Liver (tissue), 8 donors: ENCODE measurements at regions not wholly inside any gene's neighbourhood (a gene's known extent, or its start where the extent isn't known, plus 50 kb on each side); places are given as distances from the start of the nearest gene placed in this dataset.

ENCODE experiments used
- DNase-seq: peaks from one replicate; pipeline ENCODE4 v3.0.0-alpha.2; 2017; ENCODE audit warnings: low spot score
- H3K27ac ChIP-seq, 2 donors: one replicate each; pipeline ENCODE4 v1.7.0; 2013; ENCODE audit warnings: inconsistent platforms in 2 of 2, low read length in 2 of 2, control low read depth in 1 of 2, low read depth in 1 of 2, mild to moderate bottlenecking in 1 of 2
- H3K27me3 ChIP-seq, 4 donors: one replicate each; pipeline versions ENCODE4 v1.6.1 to v1.7.0; 2013; ENCODE audit warnings: low read length in 3 of 4, inconsistent platforms in 1 of 4, mild to moderate bottlenecking in 1 of 4, moderate library complexity in 1 of 4; ENCODE audit not compliant: control insufficient read depth in 4 of 4, insufficient read depth in 4 of 4
- H3K36me3 ChIP-seq, 4 donors: one replicate each; pipeline versions ENCODE4 v1.6.1 to v1.7.0; 2013; ENCODE audit warnings: low read length in 3 of 4, mild to moderate bottlenecking in 3 of 4, low read depth in 1 of 4, moderate library complexity in 1 of 4; ENCODE audit not compliant: control insufficient read depth in 4 of 4, insufficient read depth in 3 of 4
- H3K4me1 ChIP-seq, 4 donors: one replicate each; pipeline versions ENCODE4 v1.6.1 to v1.7.0; 2013; ENCODE audit warnings: low read length in 3 of 4, mild to moderate bottlenecking in 3 of 4, moderate library complexity in 1 of 4; ENCODE audit not compliant: control insufficient read depth in 4 of 4, insufficient read depth in 4 of 4
- H3K4me3 ChIP-seq, 3 donors: one replicate each; pipeline versions ENCODE4 v1.6.1 to v1.7.0; 2013; ENCODE audit warnings: low read length in 3 of 3, control low read depth in 1 of 3, low read depth in 1 of 3, mild to moderate bottlenecking in 1 of 3
- H3K9ac ChIP-seq, 2 donors: one replicate each; pipeline ENCODE4 v1.7.0; 2013; ENCODE audit warnings: low read length in 2 of 2, mild to moderate bottlenecking in 2 of 2, moderate library complexity in 2 of 2, control low read depth in 1 of 2, low read depth in 1 of 2
- H3K9me3 ChIP-seq, 4 donors: one replicate each; pipeline versions ENCODE4 v1.6.1 to v1.7.0; 2013; ENCODE audit warnings: low read length in 3 of 4; ENCODE audit not compliant: control insufficient read depth in 4 of 4
- EGR1 ChIP-seq, 2 donors: IDR thresholded peaks; 2 replicates each; pipeline ENCODE4 v1.6.1; 2016 to 2018; ENCODE audit warnings: antibody characterized with exemption in 2 of 2, low read depth in 2 of 2
- FOXA1 ChIP-seq: IDR thresholded peaks from 2 replicates; pipeline ENCODE4 v1.6.1; 2016; ENCODE audit warnings: antibody characterized with exemption
- FOXA2 ChIP-seq: IDR thresholded peaks from 2 replicates; pipeline ENCODE4 v1.6.1; 2016; ENCODE audit warnings: antibody characterized with exemption
- GABPA ChIP-seq, 2 donors: IDR thresholded peaks in 1 of 2; conservative IDR thresholded peaks in 1 of 2; 2 replicates each; pipeline ENCODE4 v1.6.1; 2016; ENCODE audit warnings: antibody characterized with exemption in 2 of 2, mild to moderate bottlenecking in 1 of 2, moderate library complexity in 1 of 2
- HNF4A ChIP-seq, 2 donors: conservative IDR thresholded peaks; 2 replicates each; pipeline ENCODE4 v1.6.1; 2016; ENCODE audit warnings: antibody characterized with exemption in 2 of 2, mild to moderate bottlenecking in 2 of 2
- HNF4G ChIP-seq: IDR thresholded peaks from 2 replicates; pipeline ENCODE4 v1.6.1; 2016; ENCODE audit warnings: antibody characterized with exemption
- JUND ChIP-seq, 2 donors: IDR thresholded peaks; 2 replicates each; pipeline ENCODE4 v1.6.1; 2016; ENCODE audit warnings: antibody characterized with exemption in 2 of 2
- NR2F2 ChIP-seq: IDR thresholded peaks from 2 replicates; pipeline ENCODE4 v1.6.1; 2016; ENCODE audit warnings: antibody characterized with exemption
- RAD21 ChIP-seq, 2 donors: IDR thresholded peaks; 2 replicates each; pipeline ENCODE4 v1.6.1; 2016; ENCODE audit warnings: antibody characterized with exemption in 2 of 2, mild to moderate bottlenecking in 2 of 2
- RXRA ChIP-seq, 2 donors: IDR thresholded peaks; 2 replicates each; pipeline ENCODE4 v1.6.1; 2017 to 2018; ENCODE audit warnings: antibody characterized with exemption in 2 of 2, mild to moderate bottlenecking in 1 of 2
- SP1 ChIP-seq: IDR thresholded peaks from 2 replicates; pipeline ENCODE4 v1.6.1; 2018; ENCODE audit warnings: antibody characterized with exemption, mild to moderate bottlenecking
- TAF1 ChIP-seq: conservative IDR thresholded peaks from 2 replicates; pipeline ENCODE4 v1.6.1; 2016; ENCODE audit warnings: antibody characterized with exemption, mild to moderate bottlenecking
- YY1 ChIP-seq: IDR thresholded peaks from 2 replicates; pipeline ENCODE4 v1.6.1; 2016; ENCODE audit warnings: antibody characterized with exemption, mild to moderate bottlenecking
- WGBS: extraction: QIAGEN DNeasy Blood & Tissue Kit; methylation state at CpG from one replicate; pipeline ENCODE4 v1.1.7; 2013; 5-methylcytosine and 5-hydroxymethylcytosine counted together
- TF ChIP-seq, protein P1 (sequence below): fragments of 150-350 bp; IDR thresholded peaks from 2 replicates; pipeline ENCODE4 v1.5.1; 2017; ENCODE audit warnings: improper control_type of control experiment, low read depth, low read length; ENCODE audit not compliant: missing input control
- TF ChIP-seq, protein P2 (sequence below): IDR thresholded peaks from 2 replicates; pipeline ENCODE4 v1.6.1; 2016; ENCODE audit warnings: antibody characterized with exemption, mild to moderate bottlenecking
- TF ChIP-seq, protein P3 (sequence below): IDR thresholded peaks from 2 replicates; pipeline ENCODE4 v1.6.1; 2016; ENCODE audit warnings: antibody characterized with exemption
- TF ChIP-seq, protein P4 (sequence below): IDR thresholded peaks from 2 replicates; pipeline ENCODE4 v1.6.1; 2016; ENCODE audit warnings: antibody characterized with exemption
- TF ChIP-seq, protein P5 (sequence below): IDR thresholded peaks from 2 replicates; pipeline ENCODE4 v1.6.1; 2016; ENCODE audit warnings: antibody characterized with exemption
- donor health status: healthy.
- donor health status: healthy.
- donor health status: healthy.
- donor health status: healthy.
- donor health status: healthy.

DNA sequence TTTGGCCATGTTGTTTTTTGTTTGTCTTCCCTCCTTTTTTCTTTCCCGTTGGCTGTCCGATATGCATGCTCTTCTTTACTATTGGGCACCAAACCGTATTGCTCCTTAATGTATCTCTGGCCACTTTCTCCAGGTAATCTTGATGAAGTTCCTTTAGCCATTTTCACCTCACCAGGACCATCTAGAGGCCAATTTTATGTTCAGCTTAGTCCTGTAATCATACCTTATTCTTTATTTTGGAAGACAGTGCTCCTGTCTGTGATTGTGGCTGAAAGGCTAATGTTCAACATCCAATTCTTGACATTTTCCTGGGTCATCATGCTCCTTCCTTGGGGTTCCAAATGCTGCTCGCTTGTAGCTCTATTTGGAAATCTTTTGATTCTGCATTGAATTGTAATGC lies 169.5 kb downstream of the S1PR1 start:
- Histone ChIP-seq H3K4me3 (no peak overlapping the region), H3K9me3 (no peaks in the 10 kb centered on the region), H3K9ac (no peak overlapping the region), H3K27me3 (no peaks in the 10 kb centered on the region), H3K36me3 (no peaks in the 10 kb centered on the region), H3K27ac (no peak overlapping the region), H3K4me1 (no peaks in the 10 kb centered on the region)
- WGBS = 89% methylated on average over 4 of the region's 4 CpGs
- TF ChIP-seq, protein P1, sequence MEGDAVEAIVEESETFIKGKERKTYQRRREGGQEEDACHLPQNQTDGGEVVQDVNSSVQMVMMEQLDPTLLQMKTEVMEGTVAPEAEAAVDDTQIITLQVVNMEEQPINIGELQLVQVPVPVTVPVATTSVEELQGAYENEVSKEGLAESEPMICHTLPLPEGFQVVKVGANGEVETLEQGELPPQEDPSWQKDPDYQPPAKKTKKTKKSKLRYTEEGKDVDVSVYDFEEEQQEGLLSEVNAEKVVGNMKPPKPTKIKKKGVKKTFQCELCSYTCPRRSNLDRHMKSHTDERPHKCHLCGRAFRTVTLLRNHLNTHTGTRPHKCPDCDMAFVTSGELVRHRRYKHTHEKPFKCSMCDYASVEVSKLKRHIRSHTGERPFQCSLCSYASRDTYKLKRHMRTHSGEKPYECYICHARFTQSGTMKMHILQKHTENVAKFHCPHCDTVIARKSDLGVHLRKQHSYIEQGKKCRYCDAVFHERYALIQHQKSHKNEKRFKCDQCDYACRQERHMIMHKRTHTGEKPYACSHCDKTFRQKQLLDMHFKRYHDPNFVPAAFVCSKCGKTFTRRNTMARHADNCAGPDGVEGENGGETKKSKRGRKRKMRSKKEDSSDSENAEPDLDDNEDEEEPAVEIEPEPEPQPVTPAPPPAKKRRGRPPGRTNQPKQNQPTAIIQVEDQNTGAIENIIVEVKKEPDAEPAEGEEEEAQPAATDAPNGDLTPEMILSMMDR = no peak
- no peak for DNase-seq

DNA sequence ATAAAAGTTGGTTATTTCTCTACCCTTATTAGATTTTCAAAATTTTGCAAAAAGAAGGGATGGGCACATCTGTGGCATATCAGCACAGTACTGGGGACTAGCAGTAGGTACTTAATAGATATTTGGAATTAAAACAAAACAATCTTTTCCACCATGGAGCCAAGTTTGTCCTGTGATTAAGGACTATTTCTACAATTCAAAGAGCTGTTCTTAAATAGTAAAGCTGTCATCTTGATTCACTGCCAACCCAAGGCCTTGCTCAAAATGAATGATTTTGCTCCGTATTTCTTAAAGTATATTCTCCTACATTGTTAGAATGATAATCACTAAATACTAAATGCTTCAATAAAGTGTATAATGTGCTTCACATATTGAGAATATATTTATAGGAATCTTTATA lies 169.9 kb downstream of the S1PR1 start:
- Histone ChIP-seq H3K4me3 (no peak overlapping the region), H3K36me3 (no peaks in the 10 kb centered on the region), H3K27me3 (no peaks in the 10 kb centered on the region), H3K9ac (no peak overlapping the region), H3K4me1 (no peaks in the 10 kb centered on the region), H3K27ac (no peak overlapping the region), H3K9me3 (no peaks in the 10 kb centered on the region)
- TF ChIP-seq NR2F2 (no peak), GABPA (IDR thresholded peaks at IDR 0.05 in 1 of 2, conservative IDR thresholded peaks at IDR 0.05 in 1 of 2) (no peak), YY1 (no peak), SP1 (no peak), FOXA2 (no peak), TAF1 (no peak), FOXA1 (no peak), JUND (IDR thresholded peaks at IDR 0.05) (no peak), RXRA (IDR thresholded peaks at IDR 0.05) (no peak), HNF4G (no peak), EGR1 (IDR thresholded peaks at IDR 0.05; ENCODE audit: low read depth in 2 of 2) (no peak), RAD21 (IDR thresholded peaks at IDR 0.05) (no peak), HNF4A (conservative IDR thresholded peaks at IDR 0.05) (no peak)
- TF ChIP-seq, protein P2, sequence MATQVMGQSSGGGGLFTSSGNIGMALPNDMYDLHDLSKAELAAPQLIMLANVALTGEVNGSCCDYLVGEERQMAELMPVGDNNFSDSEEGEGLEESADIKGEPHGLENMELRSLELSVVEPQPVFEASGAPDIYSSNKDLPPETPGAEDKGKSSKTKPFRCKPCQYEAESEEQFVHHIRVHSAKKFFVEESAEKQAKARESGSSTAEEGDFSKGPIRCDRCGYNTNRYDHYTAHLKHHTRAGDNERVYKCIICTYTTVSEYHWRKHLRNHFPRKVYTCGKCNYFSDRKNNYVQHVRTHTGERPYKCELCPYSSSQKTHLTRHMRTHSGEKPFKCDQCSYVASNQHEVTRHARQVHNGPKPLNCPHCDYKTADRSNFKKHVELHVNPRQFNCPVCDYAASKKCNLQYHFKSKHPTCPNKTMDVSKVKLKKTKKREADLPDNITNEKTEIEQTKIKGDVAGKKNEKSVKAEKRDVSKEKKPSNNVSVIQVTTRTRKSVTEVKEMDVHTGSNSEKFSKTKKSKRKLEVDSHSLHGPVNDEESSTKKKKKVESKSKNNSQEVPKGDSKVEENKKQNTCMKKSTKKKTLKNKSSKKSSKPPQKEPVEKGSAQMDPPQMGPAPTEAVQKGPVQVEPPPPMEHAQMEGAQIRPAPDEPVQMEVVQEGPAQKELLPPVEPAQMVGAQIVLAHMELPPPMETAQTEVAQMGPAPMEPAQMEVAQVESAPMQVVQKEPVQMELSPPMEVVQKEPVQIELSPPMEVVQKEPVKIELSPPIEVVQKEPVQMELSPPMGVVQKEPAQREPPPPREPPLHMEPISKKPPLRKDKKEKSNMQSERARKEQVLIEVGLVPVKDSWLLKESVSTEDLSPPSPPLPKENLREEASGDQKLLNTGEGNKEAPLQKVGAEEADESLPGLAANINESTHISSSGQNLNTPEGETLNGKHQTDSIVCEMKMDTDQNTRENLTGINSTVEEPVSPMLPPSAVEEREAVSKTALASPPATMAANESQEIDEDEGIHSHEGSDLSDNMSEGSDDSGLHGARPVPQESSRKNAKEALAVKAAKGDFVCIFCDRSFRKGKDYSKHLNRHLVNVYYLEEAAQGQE = no peak
- TF ChIP-seq, protein P1 = no peak
- TF ChIP-seq, protein P3, sequence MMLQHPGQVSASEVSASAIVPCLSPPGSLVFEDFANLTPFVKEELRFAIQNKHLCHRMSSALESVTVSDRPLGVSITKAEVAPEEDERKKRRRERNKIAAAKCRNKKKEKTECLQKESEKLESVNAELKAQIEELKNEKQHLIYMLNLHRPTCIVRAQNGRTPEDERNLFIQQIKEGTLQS = no peak
- TF ChIP-seq, protein P4, sequence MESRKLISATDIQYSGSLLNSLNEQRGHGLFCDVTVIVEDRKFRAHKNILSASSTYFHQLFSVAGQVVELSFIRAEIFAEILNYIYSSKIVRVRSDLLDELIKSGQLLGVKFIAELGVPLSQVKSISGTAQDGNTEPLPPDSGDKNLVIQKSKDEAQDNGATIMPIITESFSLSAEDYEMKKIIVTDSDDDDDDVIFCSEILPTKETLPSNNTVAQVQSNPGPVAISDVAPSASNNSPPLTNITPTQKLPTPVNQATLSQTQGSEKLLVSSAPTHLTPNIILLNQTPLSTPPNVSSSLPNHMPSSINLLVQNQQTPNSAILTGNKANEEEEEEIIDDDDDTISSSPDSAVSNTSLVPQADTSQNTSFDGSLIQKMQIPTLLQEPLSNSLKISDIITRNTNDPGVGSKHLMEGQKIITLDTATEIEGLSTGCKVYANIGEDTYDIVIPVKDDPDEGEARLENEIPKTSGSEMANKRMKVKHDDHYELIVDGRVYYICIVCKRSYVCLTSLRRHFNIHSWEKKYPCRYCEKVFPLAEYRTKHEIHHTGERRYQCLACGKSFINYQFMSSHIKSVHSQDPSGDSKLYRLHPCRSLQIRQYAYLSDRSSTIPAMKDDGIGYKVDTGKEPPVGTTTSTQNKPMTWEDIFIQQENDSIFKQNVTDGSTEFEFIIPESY = no peak
- TF ChIP-seq, protein P5, sequence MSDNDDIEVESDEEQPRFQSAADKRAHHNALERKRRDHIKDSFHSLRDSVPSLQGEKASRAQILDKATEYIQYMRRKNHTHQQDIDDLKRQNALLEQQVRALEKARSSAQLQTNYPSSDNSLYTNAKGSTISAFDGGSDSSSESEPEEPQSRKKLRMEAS = no peak
- DNase-seq = no peak
- 81% methylated on average over 1 of the region's 1 CpG for WGBS
